Cardiac fibroblast (primary cell): ENCODE measurements at regions not wholly inside any gene's neighbourhood (a gene's known extent, or its start where the extent isn't known, plus 50 kb on each side); places are given as distances from the start of the nearest gene placed in this dataset.

Experiments
- DNase-seq, 2 donors: peaks; one replicate each; pipeline versions ENCODE4 v3.0.0 to v3.0.0-alpha.2; 2010; ENCODE audit warnings: low read depth in 2 of 2
- H3K4me3 ChIP-seq, 2 donors: replicated peaks in 1 of 2; 1 replicate in 1 of 2; 2 replicates in 1 of 2; pipeline ENCODE4 v1.5.1; 2011; ENCODE audit warnings: low read depth in 2 of 2, low read length in 2 of 2, mild to moderate bottlenecking in 2 of 2, moderate library complexity in 1 of 2
- CTCF ChIP-seq: IDR thresholded peaks from one replicate; pipeline ENCODE4 v1.5.1; 2011; ENCODE audit warnings: low read depth, mild to moderate bottlenecking, low read length, inconsistent platforms

GRCh38 chr18:79595876-79596374, 83.7 kb upstream of the CTDP1 start:
- no peak for TF ChIP-seq CTCF
- no peak for DNase-seq

GRCh38 chr18:79596446-79597175, 83.0 kb upstream of the CTDP1 start:
- H3K4me3 ChIP-seq = no peak overlapping the region
- no peak for TF ChIP-seq CTCF
- DNase-seq = no peak

More at GRCh38 chr18:79595876-79596374, 83.7 kb upstream of the CTDP1 start:
- H3K4me3 ChIP-seq = no peak overlapping the region

- TF ChIP-seq CTCF = no peak
Observed at GRCh38 chr18:79597176-79597830, 82.3 kb upstream of the CTDP1 start.

GRCh38 chr18:79597831-79598632, 81.6 kb upstream of the CTDP1 start:
- no peak for TF ChIP-seq CTCF
- no peak overlapping the region for H3K4me3 ChIP-seq

More at GRCh38 chr18:79597176-79597830, 82.3 kb upstream of the CTDP1 start:
- DNase-seq = no peak
- H3K4me3 ChIP-seq = no peak overlapping the region

GRCh38 chr18:79598633-79599175, 80.9 kb upstream of the CTDP1 start:
- TF ChIP-seq CTCF = no peak
- DNase-seq = no peak
- H3K4me3 ChIP-seq = no peak overlapping the region

More at GRCh38 chr18:79597831-79598632, 81.6 kb upstream of the CTDP1 start:
- no peak for DNase-seq

GRCh38 chr18:79599441-79599931, 80.1 kb upstream of the CTDP1 start:
- TF ChIP-seq CTCF = no peak
- peak; percentile 21 to 61 for DNase-seq
- no peak overlapping the region for H3K4me3 ChIP-seq
